ENCODE measurements at regions not wholly inside any gene's neighbourhood (a gene's known extent, or its start where the extent isn't known, plus 50 kb on each side); places are given as distances from the start of the nearest gene placed in this dataset.

DNA sequence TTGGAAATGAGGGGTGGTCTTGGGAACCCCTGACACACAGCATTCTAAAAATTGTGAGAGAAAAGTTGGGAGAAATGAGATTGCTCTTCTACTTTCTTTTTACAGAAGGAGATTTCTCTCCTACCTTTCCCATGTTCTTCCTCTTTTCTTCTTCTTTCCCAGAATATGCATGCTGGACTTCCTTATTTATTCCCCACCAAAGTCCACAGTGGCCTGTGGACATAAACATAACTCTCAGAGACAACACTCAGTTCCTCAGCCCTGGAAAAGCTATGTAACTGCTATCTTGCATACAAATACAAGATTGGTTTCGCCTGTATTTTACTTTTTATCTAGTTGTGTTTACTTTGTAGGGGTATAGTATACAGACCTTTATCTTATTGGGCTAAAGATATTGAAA is 54.6 kb upstream of the C1GALT1 start:
- TF ChIP-seq TOX (CRISPR knock-in tag; IDR thresholded peaks at IDR 0.05; ENCODE audit: borderline replicate concordance) (no peak), ZNF565 (CRISPR knock-in tag; conservative IDR thresholded peaks at IDR 0.05; ENCODE audit: low read depth) (no peak), SNAI2 (CRISPR knock-in tag; IDR thresholded peaks at IDR 0.05) (no peak), ESRRG (CRISPR knock-in tag; IDR thresholded peaks at IDR 0.05) (no peak), CSDC2 (CRISPR knock-in tag; IDR thresholded peaks at IDR 0.05) (no peak), OSR1 (CRISPR knock-in tag; IDR thresholded peaks at IDR 0.05) (no peak), ISL1 (CRISPR knock-in tag; IDR thresholded peaks at IDR 0.05) (no peak), ARNTL (CRISPR knock-in tag; IDR thresholded peaks at IDR 0.05; ENCODE audit: borderline replicate concordance, low read depth) (no peak)
- TF ChIP-seq, protein P1, sequence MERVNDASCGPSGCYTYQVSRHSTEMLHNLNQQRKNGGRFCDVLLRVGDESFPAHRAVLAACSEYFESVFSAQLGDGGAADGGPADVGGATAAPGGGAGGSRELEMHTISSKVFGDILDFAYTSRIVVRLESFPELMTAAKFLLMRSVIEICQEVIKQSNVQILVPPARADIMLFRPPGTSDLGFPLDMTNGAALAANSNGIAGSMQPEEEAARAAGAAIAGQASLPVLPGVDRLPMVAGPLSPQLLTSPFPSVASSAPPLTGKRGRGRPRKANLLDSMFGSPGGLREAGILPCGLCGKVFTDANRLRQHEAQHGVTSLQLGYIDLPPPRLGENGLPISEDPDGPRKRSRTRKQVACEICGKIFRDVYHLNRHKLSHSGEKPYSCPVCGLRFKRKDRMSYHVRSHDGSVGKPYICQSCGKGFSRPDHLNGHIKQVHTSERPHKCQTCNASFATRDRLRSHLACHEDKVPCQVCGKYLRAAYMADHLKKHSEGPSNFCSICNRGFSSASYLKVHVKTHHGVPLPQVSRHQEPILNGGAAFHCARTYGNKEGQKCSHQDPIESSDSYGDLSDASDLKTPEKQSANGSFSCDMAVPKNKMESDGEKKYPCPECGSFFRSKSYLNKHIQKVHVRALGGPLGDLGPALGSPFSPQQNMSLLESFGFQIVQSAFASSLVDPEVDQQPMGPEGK (CRISPR knock-in tag; IDR thresholded peaks at IDR 0.05; ENCODE audit: borderline replicate concordance) = no peak
- TF ChIP-seq, protein P2, sequence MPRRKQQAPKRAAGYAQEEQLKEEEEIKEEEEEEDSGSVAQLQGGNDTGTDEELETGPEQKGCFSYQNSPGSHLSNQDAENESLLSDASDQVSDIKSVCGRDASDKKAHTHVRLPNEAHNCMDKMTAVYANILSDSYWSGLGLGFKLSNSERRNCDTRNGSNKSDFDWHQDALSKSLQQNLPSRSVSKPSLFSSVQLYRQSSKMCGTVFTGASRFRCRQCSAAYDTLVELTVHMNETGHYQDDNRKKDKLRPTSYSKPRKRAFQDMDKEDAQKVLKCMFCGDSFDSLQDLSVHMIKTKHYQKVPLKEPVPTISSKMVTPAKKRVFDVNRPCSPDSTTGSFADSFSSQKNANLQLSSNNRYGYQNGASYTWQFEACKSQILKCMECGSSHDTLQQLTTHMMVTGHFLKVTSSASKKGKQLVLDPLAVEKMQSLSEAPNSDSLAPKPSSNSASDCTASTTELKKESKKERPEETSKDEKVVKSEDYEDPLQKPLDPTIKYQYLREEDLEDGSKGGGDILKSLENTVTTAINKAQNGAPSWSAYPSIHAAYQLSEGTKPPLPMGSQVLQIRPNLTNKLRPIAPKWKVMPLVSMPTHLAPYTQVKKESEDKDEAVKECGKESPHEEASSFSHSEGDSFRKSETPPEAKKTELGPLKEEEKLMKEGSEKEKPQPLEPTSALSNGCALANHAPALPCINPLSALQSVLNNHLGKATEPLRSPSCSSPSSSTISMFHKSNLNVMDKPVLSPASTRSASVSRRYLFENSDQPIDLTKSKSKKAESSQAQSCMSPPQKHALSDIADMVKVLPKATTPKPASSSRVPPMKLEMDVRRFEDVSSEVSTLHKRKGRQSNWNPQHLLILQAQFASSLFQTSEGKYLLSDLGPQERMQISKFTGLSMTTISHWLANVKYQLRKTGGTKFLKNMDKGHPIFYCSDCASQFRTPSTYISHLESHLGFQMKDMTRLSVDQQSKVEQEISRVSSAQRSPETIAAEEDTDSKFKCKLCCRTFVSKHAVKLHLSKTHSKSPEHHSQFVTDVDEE (CRISPR knock-in tag; IDR thresholded peaks at IDR 0.05) = no peak
